ENCODE measurements at regions not wholly inside any gene's neighbourhood (a gene's known extent, or its start where the extent isn't known, plus 50 kb on each side); places are given as distances from the start of the nearest gene placed in this dataset.

DNA sequence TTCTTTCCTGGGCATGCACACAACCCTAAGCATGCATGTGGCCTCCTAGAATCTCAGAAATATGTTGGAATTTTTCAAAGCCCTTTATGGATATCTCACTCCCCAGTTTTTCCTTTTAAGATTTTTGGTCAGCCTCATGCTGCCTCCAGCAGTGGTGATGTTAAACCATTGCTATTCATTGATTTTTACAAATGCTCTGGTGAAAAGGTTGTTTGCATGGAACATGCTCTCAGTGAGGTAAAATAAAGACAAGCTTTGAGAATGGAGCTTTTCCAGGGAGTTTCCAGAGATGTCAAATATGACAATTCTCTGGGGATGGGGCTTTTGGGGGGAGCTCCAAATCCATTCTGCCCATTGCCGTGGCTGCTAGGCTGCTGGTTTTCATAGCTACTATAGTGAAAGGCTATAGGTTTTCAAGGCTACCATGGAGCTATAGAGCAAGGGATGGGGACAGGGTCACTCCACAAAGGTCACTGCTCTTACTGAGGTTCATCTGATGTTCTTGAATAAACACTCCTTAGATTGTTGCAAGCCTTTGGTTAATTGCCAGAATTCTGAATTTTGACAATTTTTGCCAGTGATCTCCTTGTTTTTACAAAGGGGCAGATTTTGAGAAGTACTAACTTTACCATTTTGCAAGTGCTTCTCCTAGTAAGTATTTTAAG is 178.1 kb upstream of the ARG1 start (continued):
- TF ChIP-seq, protein P1, sequence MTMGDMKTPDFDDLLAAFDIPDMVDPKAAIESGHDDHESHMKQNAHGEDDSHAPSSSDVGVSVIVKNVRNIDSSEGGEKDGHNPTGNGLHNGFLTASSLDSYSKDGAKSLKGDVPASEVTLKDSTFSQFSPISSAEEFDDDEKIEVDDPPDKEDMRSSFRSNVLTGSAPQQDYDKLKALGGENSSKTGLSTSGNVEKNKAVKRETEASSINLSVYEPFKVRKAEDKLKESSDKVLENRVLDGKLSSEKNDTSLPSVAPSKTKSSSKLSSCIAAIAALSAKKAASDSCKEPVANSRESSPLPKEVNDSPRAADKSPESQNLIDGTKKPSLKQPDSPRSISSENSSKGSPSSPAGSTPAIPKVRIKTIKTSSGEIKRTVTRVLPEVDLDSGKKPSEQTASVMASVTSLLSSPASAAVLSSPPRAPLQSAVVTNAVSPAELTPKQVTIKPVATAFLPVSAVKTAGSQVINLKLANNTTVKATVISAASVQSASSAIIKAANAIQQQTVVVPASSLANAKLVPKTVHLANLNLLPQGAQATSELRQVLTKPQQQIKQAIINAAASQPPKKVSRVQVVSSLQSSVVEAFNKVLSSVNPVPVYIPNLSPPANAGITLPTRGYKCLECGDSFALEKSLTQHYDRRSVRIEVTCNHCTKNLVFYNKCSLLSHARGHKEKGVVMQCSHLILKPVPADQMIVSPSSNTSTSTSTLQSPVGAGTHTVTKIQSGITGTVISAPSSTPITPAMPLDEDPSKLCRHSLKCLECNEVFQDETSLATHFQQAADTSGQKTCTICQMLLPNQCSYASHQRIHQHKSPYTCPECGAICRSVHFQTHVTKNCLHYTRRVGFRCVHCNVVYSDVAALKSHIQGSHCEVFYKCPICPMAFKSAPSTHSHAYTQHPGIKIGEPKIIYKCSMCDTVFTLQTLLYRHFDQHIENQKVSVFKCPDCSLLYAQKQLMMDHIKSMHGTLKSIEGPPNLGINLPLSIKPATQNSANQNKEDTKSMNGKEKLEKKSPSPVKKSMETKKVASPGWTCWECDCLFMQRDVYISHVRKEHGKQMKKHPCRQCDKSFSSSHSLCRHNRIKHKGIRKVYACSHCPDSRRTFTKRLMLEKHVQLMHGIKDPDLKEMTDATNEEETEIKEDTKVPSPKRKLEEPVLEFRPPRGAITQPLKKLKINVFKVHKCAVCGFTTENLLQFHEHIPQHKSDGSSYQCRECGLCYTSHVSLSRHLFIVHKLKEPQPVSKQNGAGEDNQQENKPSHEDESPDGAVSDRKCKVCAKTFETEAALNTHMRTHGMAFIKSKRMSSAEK (CRISPR knock-in tag; IDR thresholded peaks at IDR 0.05; ENCODE audit: borderline replicate concordance): no peak
- no peak for TF ChIP-seq ZNF232 (CRISPR knock-in tag; IDR thresholded peaks at IDR 0.05)

DNA sequence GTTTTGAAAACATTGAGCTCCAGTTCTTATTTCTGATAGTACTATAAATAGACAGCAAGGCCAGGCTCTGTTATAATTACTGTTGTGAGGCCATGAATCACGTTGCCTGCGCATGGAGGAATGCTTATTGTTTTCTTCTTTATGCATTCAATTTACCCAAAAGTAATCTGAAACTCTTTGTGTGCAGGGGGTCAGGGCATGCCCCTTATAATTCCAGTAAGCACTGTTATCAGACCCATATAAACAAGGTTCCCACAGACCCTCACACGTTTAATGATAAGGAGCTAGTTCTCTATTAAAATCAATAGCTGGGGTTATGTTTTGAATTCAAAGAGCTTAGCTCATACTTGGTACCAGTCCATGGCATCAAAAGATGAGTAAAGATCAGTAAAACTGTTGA is 174.8 kb upstream of the ARG1 start:
- no peak overlapping the region for H3K4me3 Mint-ChIP-seq

DNA sequence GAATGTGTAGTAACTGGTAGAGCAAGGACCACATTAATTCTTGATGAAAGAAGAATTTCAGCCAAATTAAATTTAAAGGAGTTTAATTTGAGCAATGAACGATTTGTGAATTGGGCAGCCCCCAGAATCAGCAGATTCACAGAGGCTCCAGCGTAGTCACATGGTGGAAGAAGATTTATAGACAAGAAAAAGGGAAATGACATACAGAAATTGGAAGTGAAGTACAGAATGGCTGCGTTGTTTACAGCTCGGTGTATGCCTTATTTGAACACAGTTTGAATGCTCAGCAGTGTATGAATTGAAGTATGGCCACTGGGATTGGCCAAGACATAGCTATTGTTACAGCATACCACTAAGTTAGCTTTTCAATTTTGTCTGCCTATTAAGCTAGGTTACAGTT is 173.6 kb upstream of the ARG1 start:
- Mint-ChIP-seq H3K4me3 (no peak overlapping the region), H3K27me3 (ENCODE audit: low read depth) (peaks cover 20% of the 10 kb centered on the region), H3K27ac (no peak overlapping the region), H3K4me1 (peaks cover 11% of the 10 kb centered on the region), H3K9me3 (peaks cover 39% of the 10 kb centered on the region), H3K36me3 (peaks cover 40% of the 10 kb centered on the region)
- ChIA-PET CTCF (interaction anchor here (1.3 to 1.4 kb wide), 2 partner anchors 61 to 120 kb away, joined by 3 to 4 read pairs; no protein-coding TSS in a partner anchor), POLR2A (no interaction called here)
- DNase-seq (ENCODE audit: low spot score): no peak
- ATAC-seq: no peak
- TF ChIP-seq, protein P2, sequence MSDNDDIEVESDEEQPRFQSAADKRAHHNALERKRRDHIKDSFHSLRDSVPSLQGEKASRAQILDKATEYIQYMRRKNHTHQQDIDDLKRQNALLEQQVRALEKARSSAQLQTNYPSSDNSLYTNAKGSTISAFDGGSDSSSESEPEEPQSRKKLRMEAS (CRISPR knock-in tag; IDR thresholded peaks at IDR 0.05): no peak
- TF ChIP-seq ZNF263 (CRISPR knock-in tag; IDR thresholded peaks at IDR 0.05; ENCODE audit: low read depth) (no peak), EMX1 (CRISPR knock-in tag; IDR thresholded peaks at IDR 0.05) (no peak), NFATC4 (CRISPR knock-in tag; IDR thresholded peaks at IDR 0.05) (no peak), MYBL2 (CRISPR knock-in tag; IDR thresholded peaks at IDR 0.05) (no peak), ZNF396 (CRISPR knock-in tag; IDR thresholded peaks at IDR 0.05; ENCODE audit: borderline replicate concordance) (no peak)
- TF ChIP-seq, protein P3, sequence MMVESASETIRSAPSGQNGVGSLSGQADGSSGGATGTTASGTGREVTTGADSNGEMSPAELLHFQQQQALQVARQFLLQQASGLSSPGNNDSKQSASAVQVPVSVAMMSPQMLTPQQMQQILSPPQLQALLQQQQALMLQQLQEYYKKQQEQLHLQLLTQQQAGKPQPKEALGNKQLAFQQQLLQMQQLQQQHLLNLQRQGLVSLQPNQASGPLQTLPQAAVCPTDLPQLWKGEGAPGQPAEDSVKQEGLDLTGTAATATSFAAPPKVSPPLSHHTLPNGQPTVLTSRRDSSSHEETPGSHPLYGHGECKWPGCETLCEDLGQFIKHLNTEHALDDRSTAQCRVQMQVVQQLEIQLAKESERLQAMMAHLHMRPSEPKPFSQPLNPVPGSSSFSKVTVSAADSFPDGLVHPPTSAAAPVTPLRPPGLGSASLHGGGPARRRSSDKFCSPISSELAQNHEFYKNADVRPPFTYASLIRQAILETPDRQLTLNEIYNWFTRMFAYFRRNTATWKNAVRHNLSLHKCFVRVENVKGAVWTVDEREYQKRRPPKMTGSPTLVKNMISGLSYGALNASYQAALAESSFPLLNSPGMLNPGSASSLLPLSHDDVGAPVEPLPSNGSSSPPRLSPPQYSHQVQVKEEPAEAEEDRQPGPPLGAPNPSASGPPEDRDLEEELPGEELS (CRISPR knock-in tag; IDR thresholded peaks at IDR 0.05): no peak
- TF ChIP-seq, protein P4, sequence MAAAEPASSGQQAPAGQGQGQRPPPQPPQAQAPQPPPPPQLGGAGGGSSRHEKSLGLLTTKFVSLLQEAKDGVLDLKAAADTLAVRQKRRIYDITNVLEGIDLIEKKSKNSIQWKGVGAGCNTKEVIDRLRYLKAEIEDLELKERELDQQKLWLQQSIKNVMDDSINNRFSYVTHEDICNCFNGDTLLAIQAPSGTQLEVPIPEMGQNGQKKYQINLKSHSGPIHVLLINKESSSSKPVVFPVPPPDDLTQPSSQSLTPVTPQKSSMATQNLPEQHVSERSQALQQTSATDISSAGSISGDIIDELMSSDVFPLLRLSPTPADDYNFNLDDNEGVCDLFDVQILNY (CRISPR knock-in tag; IDR thresholded peaks at IDR 0.05): no peak

More for the DNA sequence above, 174.8 kb upstream of the ARG1 start:
- peaks cover 13% of the 10 kb centered on the region for H3K27me3 Mint-ChIP-seq (ENCODE audit: low read depth)
- H3K9me3 Mint-ChIP-seq: peaks cover 36% of the 10 kb centered on the region
- DNase-seq (ENCODE audit: low spot score) (no peak), ATAC-seq (no peak)
- H3K27ac Mint-ChIP-seq: no peak overlapping the region
- POLR2A ChIA-PET: no interaction called here
- CTCF ChIA-PET: interaction anchor here (1.3 kb wide), 1 partner anchor 62 kb away, joined by 4 read pairs; no protein-coding TSS in a partner anchor
- H3K4me1 Mint-ChIP-seq: peaks cover 11% of the 10 kb centered on the region
- H3K36me3 Mint-ChIP-seq: peaks cover 34% of the 10 kb centered on the region
- TF ChIP-seq ZNF416 (CRISPR knock-in tag; IDR thresholded peaks at IDR 0.05) (no peak), ZBTB43 (CRISPR knock-in tag; IDR thresholded peaks at IDR 0.05) (no peak), ATF1 (CRISPR knock-in tag; IDR thresholded peaks at IDR 0.05) (no peak), MYBL2 (CRISPR knock-in tag; IDR thresholded peaks at IDR 0.05) (no peak), FOXJ3 (CRISPR knock-in tag; IDR thresholded peaks at IDR 0.05; ENCODE audit: borderline replicate concordance) (no peak), ZNF263 (CRISPR knock-in tag; IDR thresholded peaks at IDR 0.05; ENCODE audit: low read depth) (no peak), CTCF (IDR thresholded peaks at IDR 0.05) (no peak), ELF4 (CRISPR knock-in tag; IDR thresholded peaks at IDR 0.05; ENCODE audit: low read depth) (no peak)
- TF ChIP-seq, protein P5, sequence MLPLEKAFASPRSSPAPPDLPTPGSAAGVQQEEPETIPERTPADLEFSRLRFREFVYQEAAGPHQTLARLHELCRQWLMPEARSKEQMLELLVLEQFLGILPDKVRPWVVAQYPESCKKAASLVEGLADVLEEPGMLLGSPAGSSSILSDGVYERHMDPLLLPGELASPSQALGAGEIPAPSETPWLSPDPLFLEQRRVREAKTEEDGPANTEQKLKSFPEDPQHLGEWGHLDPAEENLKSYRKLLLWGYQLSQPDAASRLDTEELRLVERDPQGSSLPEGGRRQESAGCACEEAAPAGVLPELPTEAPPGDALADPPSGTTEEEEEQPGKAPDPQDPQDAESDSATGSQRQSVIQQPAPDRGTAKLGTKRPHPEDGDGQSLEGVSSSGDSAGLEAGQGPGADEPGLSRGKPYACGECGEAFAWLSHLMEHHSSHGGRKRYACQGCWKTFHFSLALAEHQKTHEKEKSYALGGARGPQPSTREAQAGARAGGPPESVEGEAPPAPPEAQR (CRISPR knock-in tag; IDR thresholded peaks at IDR 0.05): no peak
